ENCODE measurements at regions not wholly inside any gene's neighbourhood (a gene's known extent, or its start where the extent isn't known, plus 50 kb on each side); places are given as distances from the start of the nearest gene placed in this dataset.

- TF ChIP-seq SPI1 (IDR thresholded peaks at IDR 0.05; ENCODE audit: borderline replicate concordance, low read depth) (no peak), POLR2AphosphoS5 (IDR thresholded peaks at IDR 0.05; ENCODE audit: low read depth) (no peak), GABPA (IDR thresholded peaks at IDR 0.05; ENCODE audit: low read depth) (no peak), CTCF (IDR thresholded peaks at IDR 0.05; ENCODE audit: insufficient read depth, low read length) (no peak)
- TF ChIP-seq, protein P1, sequence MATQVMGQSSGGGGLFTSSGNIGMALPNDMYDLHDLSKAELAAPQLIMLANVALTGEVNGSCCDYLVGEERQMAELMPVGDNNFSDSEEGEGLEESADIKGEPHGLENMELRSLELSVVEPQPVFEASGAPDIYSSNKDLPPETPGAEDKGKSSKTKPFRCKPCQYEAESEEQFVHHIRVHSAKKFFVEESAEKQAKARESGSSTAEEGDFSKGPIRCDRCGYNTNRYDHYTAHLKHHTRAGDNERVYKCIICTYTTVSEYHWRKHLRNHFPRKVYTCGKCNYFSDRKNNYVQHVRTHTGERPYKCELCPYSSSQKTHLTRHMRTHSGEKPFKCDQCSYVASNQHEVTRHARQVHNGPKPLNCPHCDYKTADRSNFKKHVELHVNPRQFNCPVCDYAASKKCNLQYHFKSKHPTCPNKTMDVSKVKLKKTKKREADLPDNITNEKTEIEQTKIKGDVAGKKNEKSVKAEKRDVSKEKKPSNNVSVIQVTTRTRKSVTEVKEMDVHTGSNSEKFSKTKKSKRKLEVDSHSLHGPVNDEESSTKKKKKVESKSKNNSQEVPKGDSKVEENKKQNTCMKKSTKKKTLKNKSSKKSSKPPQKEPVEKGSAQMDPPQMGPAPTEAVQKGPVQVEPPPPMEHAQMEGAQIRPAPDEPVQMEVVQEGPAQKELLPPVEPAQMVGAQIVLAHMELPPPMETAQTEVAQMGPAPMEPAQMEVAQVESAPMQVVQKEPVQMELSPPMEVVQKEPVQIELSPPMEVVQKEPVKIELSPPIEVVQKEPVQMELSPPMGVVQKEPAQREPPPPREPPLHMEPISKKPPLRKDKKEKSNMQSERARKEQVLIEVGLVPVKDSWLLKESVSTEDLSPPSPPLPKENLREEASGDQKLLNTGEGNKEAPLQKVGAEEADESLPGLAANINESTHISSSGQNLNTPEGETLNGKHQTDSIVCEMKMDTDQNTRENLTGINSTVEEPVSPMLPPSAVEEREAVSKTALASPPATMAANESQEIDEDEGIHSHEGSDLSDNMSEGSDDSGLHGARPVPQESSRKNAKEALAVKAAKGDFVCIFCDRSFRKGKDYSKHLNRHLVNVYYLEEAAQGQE (IDR thresholded peaks at IDR 0.05; ENCODE audit: insufficient replicate concordance, low read depth): no peak
- Histone ChIP-seq H3K27ac (replicated peaks) (no peak overlapping the region), H3K4me3 (replicated peaks; ENCODE audit: insufficient read depth, low read length) (no peak overlapping the region), H3K27me3 (ENCODE audit: insufficient read depth, poor library complexity, severe bottlenecking) (no peaks in the 10 kb centered on the region)
- DNase-seq (ENCODE audit: low read depth in 1 of 2, low spot score in 1 of 2): no peak
These were observed 468.0 kb downstream of the TSHZ3 start for GRCh38 chr19:30881281-30881680.

GRCh38 chr19:30880551-30880950 lies 468.7 kb downstream of the TSHZ3 start:
- no peaks in the 10 kb centered on the region for H3K27me3 ChIP-seq (ENCODE audit: insufficient read depth, poor library complexity, severe bottlenecking)
- H3K27ac ChIP-seq (replicated peaks): no peak overlapping the region
- H3K4me3 ChIP-seq (replicated peaks; ENCODE audit: insufficient read depth, low read length): no peak overlapping the region
- TF ChIP-seq SPI1 (IDR thresholded peaks at IDR 0.05; ENCODE audit: borderline replicate concordance, low read depth): no peak
- TF ChIP-seq POLR2AphosphoS5 (IDR thresholded peaks at IDR 0.05; ENCODE audit: low read depth): no peak
- TF ChIP-seq GABPA (IDR thresholded peaks at IDR 0.05; ENCODE audit: low read depth): no peak
- TF ChIP-seq, protein P1 (IDR thresholded peaks at IDR 0.05; ENCODE audit: insufficient replicate concordance, low read depth): no peak
- no peak for TF ChIP-seq CTCF (IDR thresholded peaks at IDR 0.05; ENCODE audit: insufficient read depth, low read length)
- DNase-seq (ENCODE audit: low read depth in 1 of 2, low spot score in 1 of 2): no peak

DNA sequence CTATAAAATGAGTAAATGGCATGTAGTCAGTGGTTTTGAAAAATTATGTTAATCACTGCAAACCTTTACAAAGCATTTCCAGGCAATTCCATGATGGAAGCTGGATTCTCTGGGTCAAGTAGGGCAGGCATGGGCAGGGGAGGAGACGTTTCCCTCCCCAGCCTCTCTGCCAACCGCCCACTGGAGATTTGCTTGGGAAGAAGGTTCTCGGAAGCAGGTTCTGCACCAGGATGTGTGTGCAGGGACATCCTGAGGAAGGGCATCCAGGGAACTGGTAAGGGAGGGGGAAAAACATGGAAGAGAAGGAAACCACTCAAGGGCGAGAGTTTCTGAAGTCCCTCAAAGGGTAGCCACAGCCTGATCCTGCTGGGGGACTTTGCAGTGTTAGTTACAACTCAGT lies 469.1 kb downstream of the TSHZ3 start:
- no peak overlapping the region for H3K27ac ChIP-seq (replicated peaks)
- H3K4me3 ChIP-seq (replicated peaks; ENCODE audit: insufficient read depth, low read length): no peak overlapping the region
- TF ChIP-seq POLR2AphosphoS5 (IDR thresholded peaks at IDR 0.05; ENCODE audit: low read depth) (no peak), SPI1 (IDR thresholded peaks at IDR 0.05; ENCODE audit: borderline replicate concordance, low read depth) (no peak), CTCF (IDR thresholded peaks at IDR 0.05; ENCODE audit: insufficient read depth, low read length) (no peak)
- TF ChIP-seq, protein P1 (IDR thresholded peaks at IDR 0.05; ENCODE audit: insufficient replicate concordance, low read depth): no peak
- H3K27me3 ChIP-seq (ENCODE audit: insufficient read depth, poor library complexity, severe bottlenecking): no peaks in the 10 kb centered on the region
- no peak for DNase-seq (ENCODE audit: low read depth in 1 of 2, low spot score in 1 of 2)
